Activated CD4-positive, alpha-beta T cell treated with anti-CD3 and anti-CD28 coated beads, Interleukin-2, amount 50 U/mL, for 24 hours (primary cell): ENCODE measurements at regions not wholly inside any gene's neighbourhood (a gene's known extent, or its start where the extent isn't known, plus 50 kb on each side); places are given as distances from the start of the nearest gene placed in this dataset.

Experiments
- DNase-seq, 2 donors: peaks; one replicate each; pipeline ENCODE4 v3.0.0-alpha.2; 2020; ENCODE audit warnings: low read depth in 1 of 2, low spot score in 1 of 2

- no peak for DNase-seq
Observed at GRCh38 chr15:47990821-47991220, 130.0 kb upstream of the SLC24A5 start.

GRCh38 chr15:47991357-47991756 is 129.4 kb upstream of the SLC24A5 start:
- DNase-seq: no peak

GRCh38 chr15:47993051-47993450 is 127.7 kb upstream of the SLC24A5 start:
- DNase-seq: no peak

GRCh38 chr15:47997195-47998080 is 123.4 kb upstream of the SLC24A5 start:
- no peak for DNase-seq

- no peak for DNase-seq
Observed at GRCh38 chr15:47998619-47999019, 122.2 kb upstream of the SLC24A5 start.

GRCh38 chr15:48001393-48002039 is 119.3 kb upstream of the SLC24A5 start:
- no peak for DNase-seq

GRCh38 chr15:48002767-48003166 is 118.0 kb upstream of the SLC24A5 start:
- DNase-seq: no peak

- DNase-seq: no peak
Observed at GRCh38 chr15:48003441-48003840, 117.3 kb upstream of the SLC24A5 start.

GRCh38 chr15:48005077-48005476 is 115.7 kb upstream of the SLC24A5 start:
- no peak for DNase-seq

- DNase-seq: no peak
Observed at GRCh38 chr15:48006031-48006511, 114.7 kb upstream of the SLC24A5 start.

GRCh38 chr15:48010316-48010715 is 110.5 kb upstream of the SLC24A5 start:
- DNase-seq: no peak

- DNase-seq: no peak
Observed at GRCh38 chr15:48012191-48012590, 108.6 kb upstream of the SLC24A5 start.

- DNase-seq: no peak
Observed at GRCh38 chr15:48016865-48017264, 103.9 kb upstream of the SLC24A5 start.

- no peak for DNase-seq
Observed at GRCh38 chr15:48017747-48018146, 103.0 kb upstream of the SLC24A5 start.

GRCh38 chr15:48020166-48020565 is 100.6 kb upstream of the SLC24A5 start:
- no peak for DNase-seq

GRCh38 chr15:48021336-48022086 is 99.3 kb upstream of the SLC24A5 start:
- DNase-seq: no peak

GRCh38 chr15:48025118-48025517 is 95.7 kb upstream of the SLC24A5 start:
- DNase-seq: no peak

- no peak for DNase-seq
Observed at GRCh38 chr15:48028712-48029111, 92.1 kb upstream of the SLC24A5 start.

GRCh38 chr15:48029642-48030041 is 91.1 kb upstream of the SLC24A5 start:
- no peak for DNase-seq

GRCh38 chr15:48031466-48031865 is 89.3 kb upstream of the SLC24A5 start:
- DNase-seq: no peak

GRCh38 chr15:48031973-48032372 is 88.8 kb upstream of the SLC24A5 start:
- no peak for DNase-seq

- no peak for DNase-seq
Observed at GRCh38 chr15:48032911-48033310, 87.9 kb upstream of the SLC24A5 start.
